GM13977 (cell line): ENCODE measurements at regions not wholly inside any gene's neighbourhood (a gene's known extent, or its start where the extent isn't known, plus 50 kb on each side); places are given as distances from the start of the nearest gene placed in this dataset.

Source experiments
- DNase-seq: peaks from one replicate; pipeline ENCODE4 v3.0.0; 2012; ENCODE audit warnings: low spot score
- CTCF ChIP-seq: IDR thresholded peaks from 2 replicates; pipeline ENCODE4 v1.5.1; 2012; ENCODE audit warnings: mild to moderate bottlenecking, control low read depth; ENCODE audit not compliant: insufficient read depth; ENCODE audit errors: extremely low read depth, missing control alignments
- in situ Hi-C: fragments of 300-500 bp; cut with MboI; formaldehyde crosslinking; loops from one replicate; pipeline ENCODE4 v1.12.0; 2022; ENCODE audit warnings: low sequenced_read_pairs, low pct_unique_long_range_greater_than_20kb, mixed read lengths, inconsistent platforms; ENCODE audit not compliant: unreplicated experiment

- in situ Hi-C loops = no loop called here
- no peak for DNase-seq
- no peak for TF ChIP-seq CTCF
Observed at GRCh38 chr2:15851076-15851693, 89.2 kb upstream of the MYCN start.

GRCh38 chr2:15852811-15853210 lies 87.5 kb upstream of the MYCN start:
- in situ Hi-C loops = no loop called here
- no peak for DNase-seq
- TF ChIP-seq CTCF = no peak

GRCh38 chr2:15853903-15854302 lies 86.4 kb upstream of the MYCN start:
- no peak for DNase-seq
- in situ Hi-C loops = no loop called here
- TF ChIP-seq CTCF = no peak

- in situ Hi-C loops = no loop called here
- no peak for TF ChIP-seq CTCF
- no peak for DNase-seq
Observed at GRCh38 chr2:15855766-15856260, 84.5 kb upstream of the MYCN start.

- in situ Hi-C loops = no loop called here
- no peak for TF ChIP-seq CTCF
- DNase-seq = no peak
Observed at GRCh38 chr2:15856318-15856717, 84.0 kb upstream of the MYCN start.

GRCh38 chr2:15858466-15858865 lies 81.9 kb upstream of the MYCN start:
- no peak for DNase-seq
- TF ChIP-seq CTCF = no peak
- in situ Hi-C loops = no loop called here
